ENCODE measurements at regions not wholly inside any gene's neighbourhood (a gene's known extent, or its start where the extent isn't known, plus 50 kb on each side); places are given as distances from the start of the nearest gene placed in this dataset.

DNA sequence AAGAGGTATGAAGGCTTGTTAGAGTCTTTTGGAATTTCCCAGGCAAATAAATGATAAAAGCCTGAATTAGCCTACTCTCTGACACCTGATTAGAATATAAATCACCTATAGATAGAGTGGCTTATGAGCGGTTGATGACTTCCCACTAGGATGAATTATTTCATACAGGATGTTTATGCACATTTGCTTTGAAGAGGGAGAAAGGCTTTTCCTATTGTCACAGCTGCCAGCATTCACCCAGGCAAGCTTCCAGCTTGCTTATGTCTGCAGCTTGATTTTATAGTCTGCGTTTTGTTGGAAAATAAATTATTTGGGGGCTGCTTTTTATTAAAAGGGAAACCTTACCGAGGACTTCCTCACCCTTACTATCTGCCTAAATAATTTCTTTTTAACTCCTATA is 51.3 kb upstream of the EIF2S2 start:
- CTCF ChIA-PET: no interaction called here
- H3K9me3 ChIP-seq (ENCODE audit: control insufficient read depth, insufficient read depth, low read length): no peaks in the 10 kb centered on the region
- TF ChIP-seq, protein P1, sequence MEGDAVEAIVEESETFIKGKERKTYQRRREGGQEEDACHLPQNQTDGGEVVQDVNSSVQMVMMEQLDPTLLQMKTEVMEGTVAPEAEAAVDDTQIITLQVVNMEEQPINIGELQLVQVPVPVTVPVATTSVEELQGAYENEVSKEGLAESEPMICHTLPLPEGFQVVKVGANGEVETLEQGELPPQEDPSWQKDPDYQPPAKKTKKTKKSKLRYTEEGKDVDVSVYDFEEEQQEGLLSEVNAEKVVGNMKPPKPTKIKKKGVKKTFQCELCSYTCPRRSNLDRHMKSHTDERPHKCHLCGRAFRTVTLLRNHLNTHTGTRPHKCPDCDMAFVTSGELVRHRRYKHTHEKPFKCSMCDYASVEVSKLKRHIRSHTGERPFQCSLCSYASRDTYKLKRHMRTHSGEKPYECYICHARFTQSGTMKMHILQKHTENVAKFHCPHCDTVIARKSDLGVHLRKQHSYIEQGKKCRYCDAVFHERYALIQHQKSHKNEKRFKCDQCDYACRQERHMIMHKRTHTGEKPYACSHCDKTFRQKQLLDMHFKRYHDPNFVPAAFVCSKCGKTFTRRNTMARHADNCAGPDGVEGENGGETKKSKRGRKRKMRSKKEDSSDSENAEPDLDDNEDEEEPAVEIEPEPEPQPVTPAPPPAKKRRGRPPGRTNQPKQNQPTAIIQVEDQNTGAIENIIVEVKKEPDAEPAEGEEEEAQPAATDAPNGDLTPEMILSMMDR (IDR thresholded peaks at IDR 0.05; ENCODE audit: low read depth, low read length): no peak
- H3K4me3 ChIP-seq (ENCODE audit: low read depth, low read length): no peak overlapping the region
- DNase-seq (ENCODE audit: low read depth, low spot score): no peak
- POLR2A ChIA-PET: no interaction called here
- peaks cover 3% of the 10 kb centered on the region for H3K27me3 ChIP-seq (ENCODE audit: control insufficient read depth, insufficient read depth, low read length)
- H3K27ac ChIP-seq (ENCODE audit: low read depth, low read length): no peak overlapping the region

DNA sequence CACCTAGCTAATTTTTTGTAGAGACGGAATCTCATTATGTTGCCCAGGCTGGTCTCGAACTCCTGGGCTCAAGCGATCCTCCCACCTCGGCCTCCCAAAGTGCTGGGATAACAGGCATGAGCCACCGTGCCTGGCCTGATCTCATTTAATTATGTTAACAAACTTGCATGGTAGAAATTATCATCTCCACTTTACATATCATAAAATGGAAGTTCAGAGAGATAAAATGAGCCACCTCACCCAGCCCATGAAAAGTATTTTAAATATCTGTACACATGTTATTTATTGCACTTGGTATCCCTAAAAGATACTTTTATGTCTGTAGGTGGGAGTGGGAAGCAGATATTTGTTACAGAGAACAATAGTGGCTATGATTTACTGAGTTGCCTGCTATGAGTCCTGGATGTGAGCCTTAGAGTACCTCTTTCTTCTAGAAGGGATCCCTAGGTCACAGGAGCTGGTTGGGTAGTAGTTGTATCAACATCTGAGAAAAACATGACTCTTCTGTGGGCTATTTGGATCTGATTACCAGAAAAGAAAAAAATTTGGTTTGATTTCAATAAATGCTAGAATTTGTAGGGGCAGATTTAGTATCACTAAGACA is 52.4 kb upstream of the EIF2S2 start:
- DNase-seq (ENCODE audit: low read depth, low spot score): no peak
- Histone ChIP-seq H3K27ac (ENCODE audit: low read depth, low read length) (no peak overlapping the region), H3K9me3 (ENCODE audit: control insufficient read depth, insufficient read depth, low read length) (no peaks in the 10 kb centered on the region), H3K4me3 (ENCODE audit: low read depth, low read length) (no peak overlapping the region), H3K27me3 (ENCODE audit: control insufficient read depth, insufficient read depth, low read length) (peaks cover 3% of the 10 kb centered on the region)
- ChIA-PET CTCF (no interaction called here), POLR2A (no interaction called here)
- TF ChIP-seq, protein P1 (IDR thresholded peaks at IDR 0.05; ENCODE audit: low read depth, low read length): no peak

DNA sequence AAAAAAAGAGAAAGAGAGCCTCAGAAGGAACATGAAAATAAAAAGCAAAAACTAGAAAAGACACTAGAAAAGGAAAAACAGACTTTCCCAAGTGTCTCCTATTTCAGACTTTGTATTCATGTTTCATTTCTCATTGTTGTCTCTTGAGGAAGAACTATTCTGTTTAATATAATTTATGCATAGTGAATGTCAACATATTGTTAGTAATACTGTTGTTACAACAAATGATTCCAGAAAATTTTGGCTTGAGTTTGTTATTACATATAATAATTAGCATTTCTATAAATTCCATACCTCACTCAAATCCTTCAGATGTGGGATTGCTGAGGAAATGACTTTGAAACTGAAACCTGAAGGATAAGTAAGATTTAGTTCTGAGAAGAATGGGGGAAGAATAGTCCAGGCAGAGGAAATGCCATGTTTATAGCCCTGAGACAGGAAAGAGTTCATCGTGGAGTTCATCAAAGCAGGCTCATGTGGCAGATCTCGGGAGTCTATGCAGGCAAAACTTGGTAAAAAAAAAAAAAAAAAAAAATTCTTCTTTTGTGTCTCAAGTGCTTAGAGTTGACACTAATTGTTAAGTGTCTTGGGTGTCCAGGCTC is 53.1 kb upstream of the EIF2S2 start:
- POLR2A ChIA-PET: no interaction called here
- Histone ChIP-seq H3K4me3 (ENCODE audit: low read depth, low read length) (no peak overlapping the region), H3K27me3 (ENCODE audit: control insufficient read depth, insufficient read depth, low read length) (peaks cover 3% of the 10 kb centered on the region), H3K27ac (ENCODE audit: low read depth, low read length) (no peak overlapping the region), H3K9me3 (ENCODE audit: control insufficient read depth, insufficient read depth, low read length) (no peaks in the 10 kb centered on the region)
- TF ChIP-seq, protein P1 (IDR thresholded peaks at IDR 0.05; ENCODE audit: low read depth, low read length): no peak
- DNase-seq (ENCODE audit: low read depth, low spot score): no peak
- CTCF ChIA-PET: no interaction called here

DNA sequence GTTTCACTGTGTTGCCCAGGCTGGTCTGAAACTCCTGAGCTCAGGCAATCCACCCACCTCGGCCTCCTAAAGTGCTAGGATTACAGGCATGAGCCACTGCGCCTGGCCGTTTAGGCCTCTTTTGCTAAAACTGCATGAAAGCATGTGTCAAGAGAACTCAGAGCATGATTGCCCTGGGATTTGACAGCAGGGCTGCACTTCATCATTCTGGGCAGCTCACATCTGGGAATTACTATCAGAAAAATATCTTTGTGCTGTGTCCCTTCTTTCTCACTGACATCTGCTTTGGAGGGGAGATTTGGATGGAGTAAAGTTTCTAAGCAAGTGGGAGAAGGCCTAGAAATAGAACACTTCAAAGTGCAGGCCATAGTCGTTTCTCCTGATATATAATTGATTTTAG is 59.6 kb upstream of the EIF2S2 start:
- POLR2A ChIA-PET: no interaction called here
- no peak overlapping the region for H3K27ac ChIP-seq (ENCODE audit: low read depth, low read length)
- CTCF ChIA-PET: interaction anchor here (0.6 to 0.9 kb wide), 4 partner anchors 19 to 137 kb away, joined by 3 to 4 read pairs (median 3); no protein-coding TSS in a partner anchor

DNA sequence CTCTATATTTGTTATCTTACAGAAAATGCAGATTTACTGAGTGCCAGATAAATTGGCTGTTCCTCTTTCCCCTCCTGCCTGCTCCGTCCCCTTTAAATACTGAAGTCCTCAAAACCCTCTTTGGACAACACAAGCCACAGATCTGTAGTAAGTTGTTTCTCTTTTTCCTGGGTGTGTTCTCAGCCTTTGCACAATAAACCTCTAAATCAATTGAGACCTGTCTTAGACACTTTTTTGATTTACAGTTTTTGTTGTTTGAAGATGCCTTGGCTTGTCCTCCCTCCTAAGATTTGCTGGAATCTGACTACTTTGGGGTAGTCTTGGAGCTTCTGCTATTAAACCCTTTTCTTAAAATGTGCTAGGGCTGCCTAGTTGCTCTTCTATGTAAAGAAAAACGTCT is 60.9 kb upstream of the EIF2S2 start:
- no peaks in the 10 kb centered on the region for H3K9me3 ChIP-seq (ENCODE audit: control insufficient read depth, insufficient read depth, low read length)
- CTCF ChIA-PET: interaction anchor here (0.6 kb wide), 1 partner anchor 1275 kb away, joined by 5 read pairs; no protein-coding TSS in a partner anchor
- POLR2A ChIA-PET: no interaction called here
- H3K4me3 ChIP-seq (ENCODE audit: low read depth, low read length): no peak overlapping the region
- no peak overlapping the region for H3K27ac ChIP-seq (ENCODE audit: low read depth, low read length)
- DNase-seq (ENCODE audit: low read depth, low spot score): no peak
- peaks cover 11% of the 10 kb centered on the region for H3K27me3 ChIP-seq (ENCODE audit: control insufficient read depth, insufficient read depth, low read length)
- TF ChIP-seq, protein P1 (IDR thresholded peaks at IDR 0.05; ENCODE audit: low read depth, low read length): no peak

More for the DNA sequence above, 59.6 kb upstream of the EIF2S2 start:
- Histone ChIP-seq H3K9me3 (ENCODE audit: control insufficient read depth, insufficient read depth, low read length) (no peaks in the 10 kb centered on the region), H3K4me3 (ENCODE audit: low read depth, low read length) (no peak overlapping the region), H3K27me3 (ENCODE audit: control insufficient read depth, insufficient read depth, low read length) (peaks cover 7% of the 10 kb centered on the region)
- no peak for DNase-seq (ENCODE audit: low read depth, low spot score)
- TF ChIP-seq, protein P1 (IDR thresholded peaks at IDR 0.05; ENCODE audit: low read depth, low read length): no peak
